ENCODE measurements at regions not wholly inside any gene's neighbourhood (a gene's known extent, or its start where the extent isn't known, plus 50 kb on each side); places are given as distances from the start of the nearest gene placed in this dataset.

DNA sequence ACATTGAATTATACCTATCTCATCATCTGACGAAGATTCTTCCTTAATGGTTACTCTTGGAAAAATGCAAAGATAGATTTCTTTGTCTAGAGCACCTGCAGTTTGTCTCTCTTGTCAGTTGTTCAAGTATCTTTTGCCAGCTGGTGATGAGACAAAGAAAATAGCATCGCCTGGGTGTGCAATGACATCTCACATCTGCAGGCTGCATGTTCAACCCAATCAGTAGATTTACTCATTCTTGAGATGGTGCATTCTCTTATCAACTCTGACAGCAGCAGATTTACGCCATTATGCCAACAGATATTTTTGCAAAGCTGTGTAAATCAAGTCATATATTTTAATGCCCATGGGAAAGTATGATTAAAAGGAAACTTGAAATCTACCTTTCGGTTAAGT, 164.6 kb upstream of the PDGFD start:
- H3K9me3 ChIP-seq = no peaks in the 10 kb centered on the region
- DNase-seq (no peak), ATAC-seq (no peak)
- 67 to 71% (median 68%) methylated on average over 4 of the region's 4 CpGs for whole genome bisulfite sequencing, 3 donors
- no peaks in the 10 kb centered on the region for H3K36me3 ChIP-seq (ENCODE audit: insufficient read depth in 1 of 2, low read depth in 1 of 2)
- TF ChIP-seq, protein P1, sequence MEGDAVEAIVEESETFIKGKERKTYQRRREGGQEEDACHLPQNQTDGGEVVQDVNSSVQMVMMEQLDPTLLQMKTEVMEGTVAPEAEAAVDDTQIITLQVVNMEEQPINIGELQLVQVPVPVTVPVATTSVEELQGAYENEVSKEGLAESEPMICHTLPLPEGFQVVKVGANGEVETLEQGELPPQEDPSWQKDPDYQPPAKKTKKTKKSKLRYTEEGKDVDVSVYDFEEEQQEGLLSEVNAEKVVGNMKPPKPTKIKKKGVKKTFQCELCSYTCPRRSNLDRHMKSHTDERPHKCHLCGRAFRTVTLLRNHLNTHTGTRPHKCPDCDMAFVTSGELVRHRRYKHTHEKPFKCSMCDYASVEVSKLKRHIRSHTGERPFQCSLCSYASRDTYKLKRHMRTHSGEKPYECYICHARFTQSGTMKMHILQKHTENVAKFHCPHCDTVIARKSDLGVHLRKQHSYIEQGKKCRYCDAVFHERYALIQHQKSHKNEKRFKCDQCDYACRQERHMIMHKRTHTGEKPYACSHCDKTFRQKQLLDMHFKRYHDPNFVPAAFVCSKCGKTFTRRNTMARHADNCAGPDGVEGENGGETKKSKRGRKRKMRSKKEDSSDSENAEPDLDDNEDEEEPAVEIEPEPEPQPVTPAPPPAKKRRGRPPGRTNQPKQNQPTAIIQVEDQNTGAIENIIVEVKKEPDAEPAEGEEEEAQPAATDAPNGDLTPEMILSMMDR (IDR thresholded peaks at IDR 0.05) = no peak
- no peak overlapping the region for H3K4me3 ChIP-seq
- no peak overlapping the region for H3K27ac ChIP-seq
- peaks cover 0 to 2% (median 0%) of the 10 kb centered on the region in 3 donors for H3K27me3 ChIP-seq (ENCODE audit: insufficient read depth in 3 of 3, low read length in 2 of 3)
- intact Hi-C loops (cut with DNase I) = no loop called here
- H3K4me1 ChIP-seq = no peaks in the 10 kb centered on the region

DNA sequence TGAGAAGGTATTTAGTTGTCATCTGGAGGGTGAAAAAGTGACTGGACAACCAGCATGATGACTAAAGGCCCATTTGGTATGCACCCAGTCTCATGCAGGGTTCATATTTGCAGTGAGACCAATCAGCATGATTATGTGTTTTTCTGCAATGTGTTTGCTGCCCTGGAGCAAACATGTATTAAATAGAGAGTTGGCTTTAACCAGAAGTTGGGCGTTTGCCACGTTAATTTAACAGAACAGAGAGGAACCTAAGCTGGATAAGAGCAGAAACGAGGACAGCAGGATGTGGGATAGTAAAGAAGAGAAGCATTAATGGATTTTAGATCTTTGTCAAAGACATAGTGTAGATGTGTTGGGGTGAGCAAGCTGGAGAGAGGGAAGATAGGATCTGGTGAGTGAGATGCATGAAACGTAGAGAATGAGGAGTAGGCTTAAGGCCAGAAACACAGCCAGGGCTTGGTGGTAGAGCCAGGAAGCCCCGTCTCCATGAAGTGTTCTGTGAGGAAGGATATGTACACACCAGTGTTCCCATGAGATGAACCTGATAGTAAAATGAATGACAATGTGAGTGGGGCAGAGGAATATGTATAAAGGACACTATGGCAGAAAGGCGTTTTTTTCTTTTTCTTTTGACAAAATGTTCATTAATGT, 164.0 kb upstream of the PDGFD start:
- TF ChIP-seq, protein P1 (IDR thresholded peaks at IDR 0.05) = no peak
- H3K36me3 ChIP-seq (ENCODE audit: insufficient read depth in 1 of 2, low read depth in 1 of 2) = no peaks in the 10 kb centered on the region
- no peak overlapping the region for H3K27ac ChIP-seq
- H3K9me3 ChIP-seq = no peaks in the 10 kb centered on the region
- intact Hi-C loops (cut with DNase I) = no loop called here
- no peak for DNase-seq
- H3K27me3 ChIP-seq (ENCODE audit: insufficient read depth in 3 of 3, low read length in 2 of 3) = peaks cover 0 to 2% (median 0%) of the 10 kb centered on the region in 3 donors
- WGBS, 3 donors = 41 to 54% (median 53%) methylated on average over 6 of the region's 6 CpGs
- H3K4me1 ChIP-seq = no peaks in the 10 kb centered on the region
- ATAC-seq = no peak
- H3K4me3 ChIP-seq = no peak overlapping the region

DNA sequence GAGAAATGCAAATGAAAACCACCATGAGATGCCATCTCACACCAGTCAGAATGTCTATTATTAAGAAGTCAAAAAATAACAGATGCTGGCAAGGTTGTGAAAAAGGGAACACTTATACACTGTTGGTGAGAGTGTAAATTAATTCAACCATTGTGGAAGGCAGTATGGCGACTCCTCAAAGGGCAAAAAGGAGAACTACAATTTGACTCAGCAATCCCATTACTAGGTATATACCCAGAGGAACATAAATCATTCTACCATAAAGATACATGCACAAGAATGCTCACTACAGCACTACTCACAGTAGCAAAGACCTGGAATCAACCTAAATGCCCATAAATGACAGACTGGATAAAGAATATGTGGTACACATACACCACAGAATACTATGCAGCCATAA, 161.1 kb upstream of the PDGFD start:
- Histone ChIP-seq H3K4me3 (no peak overlapping the region), H3K27ac (no peak overlapping the region), H3K4me1 (no peaks in the 10 kb centered on the region), H3K9me3 (no peaks in the 10 kb centered on the region), H3K27me3 (ENCODE audit: insufficient read depth in 3 of 3, low read length in 2 of 3) (no peaks in the 10 kb centered on the region), H3K36me3 (ENCODE audit: insufficient read depth in 1 of 2, low read depth in 1 of 2) (no peaks in the 10 kb centered on the region)
- TF ChIP-seq, protein P1 (IDR thresholded peaks at IDR 0.05) = no peak
- DNase-seq (no peak), ATAC-seq (no peak)
- intact Hi-C loops (cut with DNase I) = no loop called here
- 89 to 96% (median 92%) methylated on average over 1 of the region's 1 CpG for WGBS, 3 donors

GRCh38 chr11:104324276-104324675, 160.3 kb upstream of the PDGFD start:
- TF ChIP-seq, protein P1 (IDR thresholded peaks at IDR 0.05) = no peak
- intact Hi-C loops (cut with DNase I) = no loop called here
- no peaks in the 10 kb centered on the region for H3K4me1 ChIP-seq
- H3K36me3 ChIP-seq (ENCODE audit: insufficient read depth in 1 of 2, low read depth in 1 of 2) = no peaks in the 10 kb centered on the region
- 88 to 97% (median 95%) methylated on average over 1 of the region's 1 CpG for WGBS, 3 donors
- H3K4me3 ChIP-seq = no peak overlapping the region
- no peaks in the 10 kb centered on the region for H3K9me3 ChIP-seq
- no peak overlapping the region for H3K27ac ChIP-seq
- DNase-seq (no peak), ATAC-seq (no peak)
- no peaks in the 10 kb centered on the region for H3K27me3 ChIP-seq (ENCODE audit: insufficient read depth in 3 of 3, low read length in 2 of 3)

DNA sequence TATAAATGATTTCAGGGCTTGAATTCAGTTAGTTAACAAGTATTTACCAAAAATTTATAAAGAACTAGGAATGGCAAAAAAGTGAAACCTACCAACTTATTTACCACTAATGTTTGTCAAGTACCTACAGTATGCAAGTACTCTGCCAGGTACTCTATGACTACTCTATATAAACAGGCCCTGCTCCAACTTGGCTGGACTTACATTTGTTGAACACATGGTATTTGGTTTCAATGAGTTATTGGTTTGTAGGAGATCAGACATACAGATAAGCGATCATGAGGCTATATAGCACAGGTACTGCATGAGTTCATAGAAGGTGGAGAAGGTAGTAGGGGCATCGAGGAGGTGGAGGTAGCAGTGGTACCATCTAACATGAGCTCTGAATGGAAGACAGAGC, 159.9 kb upstream of the PDGFD start:
- H3K36me3 ChIP-seq (ENCODE audit: insufficient read depth in 1 of 2, low read depth in 1 of 2) = no peaks in the 10 kb centered on the region
- ATAC-seq (no peak), DNase-seq (no peak)
- H3K4me3 ChIP-seq = no peak overlapping the region
- no peaks in the 10 kb centered on the region for H3K27me3 ChIP-seq (ENCODE audit: insufficient read depth in 3 of 3, low read length in 2 of 3)
- H3K9me3 ChIP-seq = no peaks in the 10 kb centered on the region
- intact Hi-C loops (cut with DNase I) = no loop called here
- TF ChIP-seq, protein P1 (IDR thresholded peaks at IDR 0.05) = no peak
- H3K27ac ChIP-seq = no peak overlapping the region
- peaks cover 4% of the 10 kb centered on the region for H3K4me1 ChIP-seq
- 98 to 100% (median 100%) methylated on average over 2 of the region's 2 CpGs for WGBS, 3 donors
